RWPE2 (cell line): ENCODE measurements at regions not wholly inside any gene's neighbourhood (a gene's known extent, or its start where the extent isn't known, plus 50 kb on each side); places are given as distances from the start of the nearest gene placed in this dataset.

Experiments used
- ATAC-seq: fragments of 200-7000 bp; cut with Tn5 transposase; 3 replicates; pipeline ENCODE4 v1.9.1; 2021; ENCODE audit warnings: low read depth
- DNase-seq: peaks from one replicate; pipeline ENCODE4 v3.0.0-alpha.2; 2020; ENCODE audit warnings: low spot score
- H3K27ac ChIP-seq: fragments of 450-650 bp; 2 replicates; pipeline ENCODE4 v1.5.1; 2017; ENCODE audit warnings: mild to moderate bottlenecking; ENCODE audit not compliant: poor library complexity, severe bottlenecking
- H3K27me3 ChIP-seq: fragments of 250-450 bp; sonication (Bioruptor Pico); 2 replicates; pipeline ENCODE4 v1.5.1; 2021; ENCODE audit warnings: mild to moderate bottlenecking, moderate library complexity; ENCODE audit not compliant: insufficient read depth, poor library complexity, severe bottlenecking
- H3K36me3 ChIP-seq: fragments of 250-450 bp; sonication (Bioruptor Pico); 2 replicates; pipeline ENCODE4 v1.5.1; 2020; ENCODE audit warnings: low read depth, mild to moderate bottlenecking, moderate library complexity
- H3K4me1 ChIP-seq: fragments of 250-450 bp; sonication (Bioruptor Pico); 2 replicates; pipeline ENCODE4 v1.5.1; 2021; ENCODE audit warnings: mild to moderate bottlenecking, moderate library complexity; ENCODE audit not compliant: insufficient read depth, poor library complexity, severe bottlenecking
- H3K4me3 ChIP-seq: fragments of 250-450 bp; sonication (Bioruptor Pico); 2 replicates; pipeline ENCODE4 v1.5.1; 2021; ENCODE audit warnings: mild to moderate bottlenecking, moderate library complexity; ENCODE audit not compliant: severe bottlenecking
- H3K9me3 ChIP-seq: fragments of 250-450 bp; sonication (Bioruptor Pico); 2 replicates; pipeline ENCODE4 v1.5.1; 2021; ENCODE audit warnings: mild to moderate bottlenecking, moderate library complexity; ENCODE audit not compliant: severe bottlenecking
- TF ChIP-seq, protein P1 (sequence below): fragments of 450-650 bp; IDR thresholded peaks from one replicate; pipeline ENCODE4 v1.5.1; 2017; ENCODE audit warnings: mild to moderate bottlenecking, moderate library complexity; ENCODE audit not compliant: poor library complexity, severe bottlenecking

DNA sequence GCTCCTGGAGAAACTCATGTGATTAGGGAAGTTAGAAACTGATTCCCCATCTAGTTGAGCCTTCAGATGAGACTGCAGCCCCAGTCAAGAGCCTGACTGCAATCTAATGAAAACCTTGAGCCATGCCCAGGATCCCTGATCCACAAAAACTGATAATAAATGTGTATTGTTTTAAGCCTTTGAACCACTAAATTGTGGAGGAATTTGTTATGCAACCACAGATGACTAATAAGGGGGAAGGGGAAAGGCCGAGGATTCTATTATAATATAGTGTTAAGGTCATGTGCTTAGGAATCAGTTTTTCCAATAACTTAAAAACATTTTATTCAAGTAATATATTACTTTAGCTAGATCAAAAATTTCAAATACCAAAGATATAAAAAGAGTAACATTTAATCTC is 52.8 kb upstream of the USP25 start:
- TF ChIP-seq, protein P1, sequence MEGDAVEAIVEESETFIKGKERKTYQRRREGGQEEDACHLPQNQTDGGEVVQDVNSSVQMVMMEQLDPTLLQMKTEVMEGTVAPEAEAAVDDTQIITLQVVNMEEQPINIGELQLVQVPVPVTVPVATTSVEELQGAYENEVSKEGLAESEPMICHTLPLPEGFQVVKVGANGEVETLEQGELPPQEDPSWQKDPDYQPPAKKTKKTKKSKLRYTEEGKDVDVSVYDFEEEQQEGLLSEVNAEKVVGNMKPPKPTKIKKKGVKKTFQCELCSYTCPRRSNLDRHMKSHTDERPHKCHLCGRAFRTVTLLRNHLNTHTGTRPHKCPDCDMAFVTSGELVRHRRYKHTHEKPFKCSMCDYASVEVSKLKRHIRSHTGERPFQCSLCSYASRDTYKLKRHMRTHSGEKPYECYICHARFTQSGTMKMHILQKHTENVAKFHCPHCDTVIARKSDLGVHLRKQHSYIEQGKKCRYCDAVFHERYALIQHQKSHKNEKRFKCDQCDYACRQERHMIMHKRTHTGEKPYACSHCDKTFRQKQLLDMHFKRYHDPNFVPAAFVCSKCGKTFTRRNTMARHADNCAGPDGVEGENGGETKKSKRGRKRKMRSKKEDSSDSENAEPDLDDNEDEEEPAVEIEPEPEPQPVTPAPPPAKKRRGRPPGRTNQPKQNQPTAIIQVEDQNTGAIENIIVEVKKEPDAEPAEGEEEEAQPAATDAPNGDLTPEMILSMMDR, result no peak

DNA sequence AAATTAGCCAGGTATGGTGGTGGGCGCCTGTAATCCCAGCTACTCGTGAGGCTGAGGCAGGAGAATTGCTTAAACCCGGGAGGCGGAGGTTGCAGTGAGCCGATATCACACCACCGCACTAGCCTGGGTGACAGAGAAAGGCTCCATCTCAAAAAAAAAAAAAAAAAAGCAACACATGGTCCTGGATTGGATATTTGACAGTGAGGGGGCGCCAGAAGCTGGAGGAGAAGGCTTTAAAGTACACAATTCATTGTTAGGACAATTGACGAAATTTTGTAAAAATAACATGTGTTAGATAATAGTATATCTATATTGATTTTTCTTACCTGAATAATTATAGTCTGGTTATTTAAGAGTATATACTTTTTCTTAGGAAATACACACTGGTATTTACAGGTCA is 50.2 kb upstream of the USP25 start:
- DNase-seq (no peak), ATAC-seq (no peak)

More for the DNA sequence above, 52.8 kb upstream of the USP25 start:
- Histone ChIP-seq H3K27me3 (no peaks in the 10 kb centered on the region), H3K27ac (no peak overlapping the region), H3K36me3 (no peaks in the 10 kb centered on the region), H3K9me3 (no peaks in the 10 kb centered on the region), H3K4me3 (no peak overlapping the region), H3K4me1 (peaks cover 3% of the 10 kb centered on the region)
- ATAC-seq (no peak), DNase-seq (no peak)

More for the DNA sequence above, 50.2 kb upstream of the USP25 start:
- H3K4me1 ChIP-seq, result peaks cover 21% of the 10 kb centered on the region
- TF ChIP-seq, protein P1, result no peak
- H3K9me3 ChIP-seq, result no peaks in the 10 kb centered on the region
- no peaks in the 10 kb centered on the region for H3K36me3 ChIP-seq
- H3K27me3 ChIP-seq, result no peaks in the 10 kb centered on the region
- H3K4me3 ChIP-seq, result no peak overlapping the region
- H3K27ac ChIP-seq, result no peak overlapping the region
